A549 (cell line): ENCODE measurements at regions not wholly inside any gene's neighbourhood (a gene's known extent, or its start where the extent isn't known, plus 50 kb on each side); places are given as distances from the start of the nearest gene placed in this dataset.
A peak's percentile ranks its signal among the peaks of the same experiment; 100 is the strongest.

Experiments used
- ATAC-seq, 2 experiments: fragments of 200-7000 bp in 1 of 2; fragments of >200 bp in 1 of 2; cut with Nextera tagmentation in 1 of 2; cut with Tn5 transposase in 1 of 2; 3 replicates each; pipeline versions ENCODE4 v1.8.0 to v1.9.1; 2018 to 2020; ENCODE audit warnings: mild to moderate bottlenecking in 1 of 2, moderate library complexity in 1 of 2
- CTCF ChIA-PET: fragments of 300-600 bp; sonication (Branson Sonifier 250); formaldehyde crosslinking; extraction: SDS; loops from one replicate; lab custom pipeline; 2021; ENCODE audit warnings: antibody characterized with exemption, inconsistent platforms; lab: Yijun Ruan, JAX
- POLR2A ChIA-PET: fragments of 350-600 bp; formaldehyde crosslinking; extraction: SDS; loops from one replicate; lab custom pipeline; 2021; ENCODE audit warnings: antibody characterized with exemption, inconsistent platforms; lab: Yijun Ruan, JAX
- DNase-seq, 2 experiments: peaks; one replicate each; pipeline versions ENCODE4 v3.0.0 to v3.0.0-alpha.2; 2011 to 2016; ENCODE audit warnings: low read depth in 1 of 2, low spot score in 1 of 2
- FAIRE-seq: peaks from 2 replicates; lab custom pipeline; 2011; peaks lifted over from hg19 to GRCh38; lab: Jason Lieb, UNC
- H3K27ac ChIP-seq, 2 experiments: fragments of >200 bp; sonication (Bioruptor Twin); formaldehyde crosslinking; 3 replicates each; pipeline ENCODE4 v1.5.1; 2016 to 2017
- H3K4me1 ChIP-seq: fragments of >200 bp; sonication (Bioruptor Twin); formaldehyde crosslinking; 3 replicates; pipeline ENCODE4 v1.6.1; 2016
- H3K4me2 ChIP-seq: fragments of >200 bp; sonication (Bioruptor Twin); formaldehyde crosslinking; 3 replicates; pipeline ENCODE4 v1.6.1; 2016
- H3K4me3 ChIP-seq: fragments of >200 bp; sonication (Bioruptor Twin); formaldehyde crosslinking; 3 replicates; pipeline ENCODE4 v1.5.1; 2016
- H3K9me3 ChIP-seq: fragments of >200 bp; sonication (Bioruptor Twin); formaldehyde crosslinking; 3 replicates; pipeline ENCODE4 v1.6.1; 2016
- BCL3 ChIP-seq: fragments of >200 bp; sonication (Bioruptor Twin); formaldehyde crosslinking; IDR thresholded peaks from 3 replicates; pipeline ENCODE4 v1.6.1; 2016
- CEBPB ChIP-seq, 2 experiments: fragments of >200 bp in 1 of 2; sonication (Bioruptor Twin) in 1 of 2; formaldehyde crosslinking in 1 of 2; IDR thresholded peaks; 2 replicates each; pipeline ENCODE4 v1.6.1; 2012 to 2016
- CTCF ChIP-seq: fragments of >200 bp; sonication (Bioruptor Twin); formaldehyde crosslinking; IDR thresholded peaks from 3 replicates; pipeline ENCODE4 v1.5.1; 2016
- E2F6 ChIP-seq: IDR thresholded peaks from 2 replicates; pipeline ENCODE4 v1.6.1; 2012; ENCODE audit warnings: low read depth, borderline replicate concordance
- ELK1 ChIP-seq: fragments of 150-350 bp; IDR thresholded peaks from 2 replicates; pipeline ENCODE4 v1.6.1; 2014; ENCODE audit warnings: low read depth, mild to moderate bottlenecking, low read length
- ESRRA ChIP-seq: fragments of 150-350 bp; IDR thresholded peaks from 2 replicates; pipeline ENCODE4 v1.6.1; 2014; ENCODE audit warnings: mild to moderate bottlenecking, low read length, borderline replicate concordance
- FOSL2 ChIP-seq, 2 experiments: fragments of 450-650 bp in 1 of 2; fragments of >200 bp in 1 of 2; sonication (Bioruptor Twin) in 1 of 2; formaldehyde crosslinking; IDR thresholded peaks; 2 replicates each; pipeline versions ENCODE4 v1.5.0 to v1.6.1; 2016 to 2020; ENCODE audit warnings: mild to moderate bottlenecking in 1 of 2, moderate library complexity in 1 of 2
- GATA3 ChIP-seq: IDR thresholded peaks from 2 replicates; pipeline ENCODE4 v1.6.1; 2012; ENCODE audit warnings: borderline replicate concordance
- HDAC2 ChIP-seq: fragments of 200-600 bp; sonication (generic); IDR thresholded peaks from 2 replicates; pipeline ENCODE4 v1.6.1; 2016
- HES2 ChIP-seq: fragments of >200 bp; sonication (Bioruptor Twin); formaldehyde crosslinking; IDR thresholded peaks from 2 replicates; pipeline ENCODE4 v1.6.1; 2016
- HEYL ChIP-seq: fragments of 250-450 bp; sonication (Bioruptor Pico); IDR thresholded peaks from 2 replicates; pipeline ENCODE4 v1.8.0; 2021; ENCODE audit warnings: mild to moderate bottlenecking, moderate library complexity
- JUN ChIP-seq, 2 experiments: fragments of >200 bp; sonication (Bioruptor Twin); formaldehyde crosslinking; IDR thresholded peaks; 2 replicates in 1 of 2; 3 replicates in 1 of 2; pipeline ENCODE4 v1.6.1; 2016 to 2017
- JUNB ChIP-seq: fragments of >200 bp; sonication (Bioruptor Twin); formaldehyde crosslinking; IDR thresholded peaks from 2 replicates; pipeline ENCODE4 v1.6.1; 2016
- MAFK ChIP-seq: fragments of 450-650 bp; IDR thresholded peaks from 2 replicates; pipeline ENCODE4 v1.6.1; 2014; ENCODE audit not compliant: partially characterized antibody
- NR3C1 ChIP-seq: fragments of >200 bp; sonication (Bioruptor Twin); formaldehyde crosslinking; IDR thresholded peaks from 3 replicates; pipeline ENCODE4 v1.6.1; 2017
- PBX3 ChIP-seq: IDR thresholded peaks from 2 replicates; pipeline ENCODE4 v1.6.1; 2012
- POLR2A ChIP-seq: IDR thresholded peaks from 2 replicates; pipeline ENCODE4 v1.6.1; 2012; ENCODE audit warnings: mild to moderate bottlenecking, low read length
- RARB ChIP-seq: fragments of 250-450 bp; sonication (Bioruptor Pico); IDR thresholded peaks from 2 replicates; pipeline ENCODE4 v1.8.0; 2021; ENCODE audit warnings: mild to moderate bottlenecking, moderate library complexity
- RCOR1 ChIP-seq: fragments of 150-350 bp; IDR thresholded peaks from 2 replicates; pipeline ENCODE4 v1.6.1; 2014; ENCODE audit warnings: antibody characterized with exemption, low read length, low read depth
- REST ChIP-seq: fragments of 200-600 bp; sonication (generic); IDR thresholded peaks from 2 replicates; pipeline ENCODE4 v1.6.1; 2016; ENCODE audit warnings: antibody characterized with exemption, mild to moderate bottlenecking, moderate library complexity
- TFCP2L1 ChIP-seq: fragments of 250-450 bp; sonication (Bioruptor Pico); IDR thresholded peaks from 2 replicates; pipeline ENCODE4 v1.5.0; 2021; ENCODE audit warnings: mild to moderate bottlenecking
- USF2 ChIP-seq: fragments of 450-650 bp; IDR thresholded peaks from 2 replicates; pipeline ENCODE4 v1.6.1; 2014; ENCODE audit warnings: antibody characterized with exemption
- ZSCAN20 ChIP-seq: fragments of 250-450 bp; sonication (Bioruptor Pico); IDR thresholded peaks from 2 replicates; pipeline ENCODE4 v1.8.0; 2022; ENCODE audit warnings: mild to moderate bottlenecking, moderate library complexity
- WGBS: methylation state at CpG from one replicate; pipeline ENCODE4 v1.1.6; 2017; ENCODE audit errors: missing lambda C conversion rate; 5-methylcytosine and 5-hydroxymethylcytosine counted together

- no peak overlapping the region for H3K27ac ChIP-seq
- FAIRE-seq = no peak
- no peak for ATAC-seq
- ChIA-PET CTCF (no interaction called here), POLR2A (no interaction called here)
- no peak overlapping the region for H3K4me2 ChIP-seq
- no peak for TF ChIP-seq JUN (IDR thresholded peaks at IDR 0.05)
- no peak for TF ChIP-seq PBX3
- no peak for TF ChIP-seq HEYL (CRISPR knock-in tag)
- no peak for TF ChIP-seq REST
- TF ChIP-seq HES2 = no peak
- no peak for TF ChIP-seq ZSCAN20 (CRISPR knock-in tag)
- no peak for TF ChIP-seq ESRRA
- no peak for TF ChIP-seq NR3C1
- no peak for TF ChIP-seq USF2
- no peak for TF ChIP-seq TFCP2L1 (CRISPR knock-in tag)
- TF ChIP-seq GATA3 = no peak
- TF ChIP-seq JUNB = no peak
- TF ChIP-seq E2F6 = no peak
- no peak for TF ChIP-seq MAFK
- TF ChIP-seq HDAC2 = no peak
- no peaks in the 10 kb centered on the region for H3K4me1 ChIP-seq
- DNase-seq = no peak
- no peaks in the 10 kb centered on the region for H3K9me3 ChIP-seq
- no peak overlapping the region for H3K4me3 ChIP-seq
Measured at GRCh38 chr4:72860766-72861165, 208.8 kb downstream of the COX18 start.

- no peaks in the 10 kb centered on the region for H3K4me1 ChIP-seq
- no peaks in the 10 kb centered on the region for H3K9me3 ChIP-seq
- no peak overlapping the region for H3K4me2 ChIP-seq
- TF ChIP-seq CEBPB (IDR thresholded peaks at IDR 0.05) (0 out of 4 replicates have a peak, but pooled peaks of 1 of the 2 experiments have one; percentile 5), FOSL2 (IDR thresholded peaks at IDR 0.05) (no peak), FOSL2 (CRISPR knock-in tag; IDR thresholded peaks at IDR 0.05) (peak; percentile 47), RARB (CRISPR knock-in tag) (no peak)
- CTCF ChIA-PET = interaction anchor here (0.6 kb wide), 1 partner anchor 121 kb away, joined by 3 read pairs; no protein-coding TSS in a partner anchor
- H3K27ac ChIP-seq = no peak overlapping the region
- FAIRE-seq (no peak), DNase-seq (peak in 1 of 2 experiments; percentile 17), ATAC-seq (peak; percentile 47 to 62; a peak in 3 of 6 replicates)
- POLR2A ChIA-PET = no interaction called here
- WGBS = 6% methylated on average over 4 of the region's 4 CpGs
- H3K4me3 ChIP-seq = no peak overlapping the region
Measured at GRCh38 chr4:72858328-72858727, 211.2 kb downstream of the COX18 start.

GRCh38 chr4:72857787-72858186, 211.7 kb downstream of the COX18 start:
- FAIRE-seq = no peak
- WGBS = 8% methylated on average over 2 of the region's 2 CpGs
- H3K27ac ChIP-seq = no peak overlapping the region
- TF ChIP-seq BCL3 (no peak), ZSCAN20 (CRISPR knock-in tag) (no peak), CTCF (no peak), ELK1 (no peak), CEBPB (IDR thresholded peaks at IDR 0.05) (no peak), POLR2A (no peak), RCOR1 (no peak)
- H3K4me3 ChIP-seq = no peak overlapping the region
- no peak for DNase-seq
- H3K4me1 ChIP-seq = no peaks in the 10 kb centered on the region
- H3K4me2 ChIP-seq = no peak overlapping the region
- ChIA-PET CTCF (interaction anchor here (0.6 kb wide), 1 partner anchor 122 kb away, joined by 3 read pairs; no protein-coding TSS in a partner anchor), POLR2A (no interaction called here)
- no peaks in the 10 kb centered on the region for H3K9me3 ChIP-seq
- no peak for ATAC-seq
